Keratinocyte (primary cell): ENCODE measurements at regions not wholly inside any gene's neighbourhood (a gene's known extent, or its start where the extent isn't known, plus 50 kb on each side); places are given as distances from the start of the nearest gene placed in this dataset.

ENCODE experiments used
- DNase-seq: peaks from one replicate; pipeline ENCODE4 v3.0.0-alpha.2; 2011; ENCODE audit warnings: low read depth, missing footprints, low spot score
- FAIRE-seq: peaks from 2 replicates; lab custom pipeline; 2011; peaks lifted over from hg19 to GRCh38; lab: Jason Lieb, UNC
- H2AFZ ChIP-seq: 2 replicates; pipeline ENCODE4 v1.6.0; 2012; ENCODE audit warnings: low read length, control low read depth, inconsistent platforms; ENCODE audit not compliant: control insufficient read depth
- H3K27ac ChIP-seq: 2 replicates; pipeline ENCODE4 v1.5.1; 2011; ENCODE audit warnings: low read length; ENCODE audit not compliant: control insufficient read depth, insufficient read depth
- H3K27me3 ChIP-seq: 3 replicates; pipeline ENCODE4 v1.6.0; 2011; ENCODE audit warnings: low read length; ENCODE audit not compliant: control insufficient read depth, insufficient read depth; ENCODE audit errors: extremely low read depth
- H3K36me3 ChIP-seq, 2 experiments: 2 replicates in 1 of 2; 3 replicates in 1 of 2; pipeline ENCODE4 v1.5.1; 2011; ENCODE audit warnings: low read length in 2 of 2, mild to moderate bottlenecking in 1 of 2; ENCODE audit not compliant: control insufficient read depth in 2 of 2, insufficient read depth in 2 of 2; ENCODE audit errors: extremely low read depth in 1 of 2
- H3K4me1 ChIP-seq: 3 replicates; pipeline ENCODE4 v1.5.1; 2011; ENCODE audit warnings: low read length; ENCODE audit not compliant: control insufficient read depth, insufficient read depth; ENCODE audit errors: extremely low read depth
- H3K4me2 ChIP-seq: 3 replicates; pipeline ENCODE4 v1.6.0; 2011; ENCODE audit warnings: low read depth, low read length; ENCODE audit not compliant: control insufficient read depth, insufficient read depth; ENCODE audit errors: extremely low read depth
- H3K4me3 ChIP-seq, 3 experiments: fragments of 200-600 bp in 1 of 3; sonication (generic) in 1 of 3; 2 replicates in 2 of 3; 3 replicates in 1 of 3; pipeline ENCODE4 v1.5.1; 2011 to 2016; ENCODE audit warnings: low read length in 3 of 3, mild to moderate bottlenecking in 3 of 3, control low read depth in 2 of 3, inconsistent platforms in 1 of 3, low read depth in 1 of 3, mixed read lengths in 1 of 3, mixed run types in 1 of 3, moderate library complexity in 1 of 3; ENCODE audit not compliant: control insufficient read depth in 2 of 3, insufficient read depth in 2 of 3; ENCODE audit errors: extremely low read depth in 1 of 3
- H3K79me2 ChIP-seq: 2 replicates; pipeline ENCODE4 v1.6.0; 2012; ENCODE audit warnings: low read length; ENCODE audit not compliant: control insufficient read depth, insufficient read depth
- H3K9ac ChIP-seq: 3 replicates; pipeline ENCODE4 v1.6.0; 2011; ENCODE audit warnings: low read length; ENCODE audit not compliant: control insufficient read depth, insufficient read depth; ENCODE audit errors: extremely low read depth
- H3K9me1 ChIP-seq: 3 replicates; pipeline ENCODE4 v1.6.0; 2011; ENCODE audit warnings: low read length; ENCODE audit not compliant: control insufficient read depth, insufficient read depth; ENCODE audit errors: extremely low read depth
- H3K9me3 ChIP-seq: 2 replicates; pipeline ENCODE4 v1.5.1; 2012; ENCODE audit warnings: low read depth, low read length; ENCODE audit not compliant: control insufficient read depth
- H4K20me1 ChIP-seq: 3 replicates; pipeline ENCODE4 v1.6.0; 2011; ENCODE audit warnings: low read length; ENCODE audit not compliant: control insufficient read depth, insufficient read depth; ENCODE audit errors: extremely low read depth
- EZH2 ChIP-seq: IDR thresholded peaks from one replicate; pipeline ENCODE4 v1.6.1; 2012; ENCODE audit warnings: inconsistent platforms, mild to moderate bottlenecking, low read length, moderate library complexity
- dilution Hi-C: fragments of 300-500 bp; cut with MboI; formaldehyde crosslinking; loops from one replicate; pipeline ENCODE4 v1.7.0; 2020; ENCODE audit warnings: low sequenced_read_pairs; ENCODE audit not compliant: extremely low pct_ligation_motif_present
- TF ChIP-seq, protein P1 (sequence below), 3 experiments: IDR thresholded peaks in 1 of 3; conservative IDR thresholded peaks in 1 of 3; optimal IDR thresholded peaks in 1 of 3; 2 replicates in 2 of 3; 3 replicates in 1 of 3; pipeline versions ENCODE3 to v1.5.1; 2011; ENCODE audit warnings: low read length in 3 of 3, mild to moderate bottlenecking in 3 of 3, moderate library complexity in 2 of 3, control low read depth in 1 of 3, inconsistent platforms in 1 of 3; ENCODE audit not compliant: insufficient read depth in 2 of 3; ENCODE audit errors: extremely low read depth in 1 of 3

DNA sequence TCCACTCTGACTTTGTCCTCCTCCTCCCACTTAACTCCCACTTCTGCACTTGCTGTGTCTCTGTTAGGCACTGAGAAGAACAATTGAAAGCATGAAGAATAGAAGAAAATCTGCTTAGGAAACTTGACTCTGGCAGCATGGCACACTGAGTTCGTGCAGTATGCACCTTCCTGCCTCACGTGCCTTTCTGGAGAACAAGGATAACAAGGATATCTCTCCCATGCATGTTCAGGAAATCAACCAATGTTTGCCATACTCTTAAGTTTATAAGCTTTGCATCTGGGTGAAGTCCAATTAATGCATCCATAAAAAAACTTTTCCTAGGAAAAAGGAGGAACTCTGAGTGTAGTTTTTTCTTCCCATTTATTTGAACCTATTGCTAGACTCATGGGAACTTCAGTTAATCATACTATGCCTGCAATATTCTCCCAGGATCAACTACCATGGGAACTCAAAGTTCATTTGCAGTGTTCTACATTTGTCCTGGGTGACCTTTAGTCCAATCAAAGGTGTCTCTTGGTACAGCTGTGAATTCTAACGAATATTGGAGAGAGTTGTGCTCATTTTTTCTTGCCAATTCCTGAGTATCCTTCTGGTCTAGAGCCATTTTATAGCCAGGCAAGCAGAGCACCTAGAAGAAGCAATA is 227.0 kb downstream of the ENC1 start:
- TF ChIP-seq, protein P1, sequence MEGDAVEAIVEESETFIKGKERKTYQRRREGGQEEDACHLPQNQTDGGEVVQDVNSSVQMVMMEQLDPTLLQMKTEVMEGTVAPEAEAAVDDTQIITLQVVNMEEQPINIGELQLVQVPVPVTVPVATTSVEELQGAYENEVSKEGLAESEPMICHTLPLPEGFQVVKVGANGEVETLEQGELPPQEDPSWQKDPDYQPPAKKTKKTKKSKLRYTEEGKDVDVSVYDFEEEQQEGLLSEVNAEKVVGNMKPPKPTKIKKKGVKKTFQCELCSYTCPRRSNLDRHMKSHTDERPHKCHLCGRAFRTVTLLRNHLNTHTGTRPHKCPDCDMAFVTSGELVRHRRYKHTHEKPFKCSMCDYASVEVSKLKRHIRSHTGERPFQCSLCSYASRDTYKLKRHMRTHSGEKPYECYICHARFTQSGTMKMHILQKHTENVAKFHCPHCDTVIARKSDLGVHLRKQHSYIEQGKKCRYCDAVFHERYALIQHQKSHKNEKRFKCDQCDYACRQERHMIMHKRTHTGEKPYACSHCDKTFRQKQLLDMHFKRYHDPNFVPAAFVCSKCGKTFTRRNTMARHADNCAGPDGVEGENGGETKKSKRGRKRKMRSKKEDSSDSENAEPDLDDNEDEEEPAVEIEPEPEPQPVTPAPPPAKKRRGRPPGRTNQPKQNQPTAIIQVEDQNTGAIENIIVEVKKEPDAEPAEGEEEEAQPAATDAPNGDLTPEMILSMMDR (optimal IDR thresholded peaks at IDR 0.05 in 1 of 3, IDR thresholded peaks at IDR 0.05 in 1 of 3, conservative IDR thresholded peaks at IDR 0.05 in 1 of 3; ENCODE audit: extremely low read depth in 1 of 3, insufficient read depth in 2 of 3, low read length in 3 of 3), result no peak
- TF ChIP-seq EZH2, result no peak
- Histone ChIP-seq H2AFZ (no peak overlapping the region), H4K20me1 (no peaks in the 10 kb centered on the region), H3K9me1 (no peaks in the 10 kb centered on the region), H3K36me3 (no peaks in the 10 kb centered on the region), H3K4me2 (no peak overlapping the region), H3K4me1 (no peaks in the 10 kb centered on the region), H3K9ac (no peak overlapping the region), H3K9me3 (no peaks in the 10 kb centered on the region), H3K4me3 (no peak overlapping the region), H3K27me3 (no peaks in the 10 kb centered on the region), H3K27ac (no peak overlapping the region), H3K79me2 (no peaks in the 10 kb centered on the region)
- dilution Hi-C loops, result no loop called here
- DNase-seq (no peak), FAIRE-seq (peak; percentile 61)

DNA sequence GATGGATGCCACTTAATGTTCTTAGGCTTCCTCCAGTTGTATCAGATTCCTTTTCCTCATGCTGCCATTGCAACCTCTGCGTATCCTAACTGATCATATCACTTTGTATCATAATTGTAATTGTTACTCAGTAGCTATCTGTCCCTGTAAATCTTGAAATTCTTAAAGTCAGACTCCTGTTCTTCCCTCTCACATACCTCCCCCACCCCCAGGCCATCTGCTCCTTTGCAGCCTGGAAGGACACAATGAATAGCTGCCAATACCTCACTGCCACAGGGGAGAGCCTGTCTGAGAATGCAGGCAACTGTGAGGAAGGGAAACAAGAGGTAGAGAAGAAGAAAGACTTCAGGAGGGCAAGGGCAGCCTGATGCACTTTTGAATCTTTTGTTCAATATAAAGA is 228.5 kb downstream of the ENC1 start:
- dilution Hi-C loops, result no loop called here
- no peak overlapping the region for H3K4me2 ChIP-seq
- TF ChIP-seq, protein P1 (optimal IDR thresholded peaks at IDR 0.05 in 1 of 3, IDR thresholded peaks at IDR 0.05 in 1 of 3, conservative IDR thresholded peaks at IDR 0.05 in 1 of 3; ENCODE audit: extremely low read depth in 1 of 3, insufficient read depth in 2 of 3, low read length in 3 of 3), result no peak
- TF ChIP-seq EZH2, result no peak
- DNase-seq (no peak), FAIRE-seq (no peak)
- no peak overlapping the region for H3K27ac ChIP-seq
- H4K20me1 ChIP-seq, result no peaks in the 10 kb centered on the region
- no peaks in the 10 kb centered on the region for H3K9me3 ChIP-seq
- H3K4me1 ChIP-seq, result peaks cover 3% of the 10 kb centered on the region
- no peak overlapping the region for H3K9ac ChIP-seq
- H3K9me1 ChIP-seq, result no peaks in the 10 kb centered on the region
- no peaks in the 10 kb centered on the region for H3K79me2 ChIP-seq
- no peak overlapping the region for H3K4me3 ChIP-seq
- H2AFZ ChIP-seq, result no peak overlapping the region
- no peaks in the 10 kb centered on the region for H3K27me3 ChIP-seq
- H3K36me3 ChIP-seq, result no peaks in the 10 kb centered on the region
